ENCODE measurements at regions not wholly inside any gene's neighbourhood (a gene's known extent, or its start where the extent isn't known, plus 50 kb on each side); places are given as distances from the start of the nearest gene placed in this dataset.

- Histone ChIP-seq H3K36me3 (ENCODE audit: control insufficient read depth, insufficient read depth, low read length) (no peaks in the 10 kb centered on the region), H3K27ac (ENCODE audit: extremely low read depth, low read depth, low read length) (no peak overlapping the region), H3K4me3 (no peak overlapping the region), H3K9ac (ENCODE audit: insufficient read depth in 1 of 2, low read depth in 2 of 2, low read length in 2 of 2) (no peak overlapping the region), H3K9me3 (replicated peaks; ENCODE audit: control insufficient read depth, insufficient read depth, low read depth, low read length) (peaks cover 2% of the 10 kb centered on the region; the same call in 1 of the 2 replicates), H3K79me2 (ENCODE audit: control insufficient read depth, insufficient read depth, low read length) (no peaks in the 10 kb centered on the region), H3K4me2 (ENCODE audit: insufficient read depth, low read length) (no peak overlapping the region), H3K4me1 (replicated peaks in 1 of 2; ENCODE audit: control insufficient read depth in 2 of 2, insufficient read depth in 2 of 2, low read length in 2 of 2) (no peaks in the 10 kb centered on the region), H3K9me1 (ENCODE audit: control insufficient read depth, insufficient read depth, low read length) (no peaks in the 10 kb centered on the region), H4K20me1 (replicated peaks; ENCODE audit: control insufficient read depth, insufficient read depth, low read length) (no peaks in the 10 kb centered on the region), H2AFZ (ENCODE audit: low read depth, low read length) (no peak overlapping the region), H3K27me3 (ENCODE audit: control insufficient read depth in 2 of 2, insufficient read depth in 2 of 2, low read length in 2 of 2) (no peaks in the 10 kb centered on the region)
- ChIA-PET CTCF (ENCODE audit: low intra/inter-chr PET ratio) (no interaction called here), POLR2A (no interaction called here)
- 93% methylated on average over 2 of the region's 2 CpGs for WGBS (ENCODE audit: insufficient coverage, low coverage, missing lambda C conversion rate)
- intact Hi-C loops (cut with micrococcal nuclease) (no loop called here), in situ Hi-C loops (cut with MboI) (no loop called here)
- no peak for FAIRE-seq
- DNase-seq (ENCODE audit: extremely low read depth in 1 of 4, low spot score in 3 of 4) = no peak
- no peak for ATAC-seq
- BruUV-seq (replicated peaks) = no TSS peak
- TF ChIP-seq NUFIP1 (IDR thresholded peaks at IDR 0.05; ENCODE audit: partially characterized antibody) (no peak), SMARCE1 (IDR thresholded peaks at IDR 0.05) (no peak), CSDE1 (IDR thresholded peaks at IDR 0.05) (no peak), CBFA2T2 (conservative IDR thresholded peaks at IDR 0.05) (no peak), GTF2F1 (IDR thresholded peaks at IDR 0.05; ENCODE audit: low read depth, low read length) (no peak), ZNF280A (IDR thresholded peaks at IDR 0.05; ENCODE audit: low read depth, partially characterized antibody) (no peak), MNT (conservative IDR thresholded peaks at IDR 0.05) (no peak), PCBP2 (IDR thresholded peaks at IDR 0.05; ENCODE audit: low read depth, low read length, poor library complexity, severe bottlenecking) (no peak), TSHZ1 (CRISPR knock-in tag; IDR thresholded peaks at IDR 0.05) (no peak), NR4A1 (CRISPR knock-in tag; IDR thresholded peaks at IDR 0.05) (no peak), NR4A1 (tag; IDR thresholded peaks at IDR 0.05) (no peak), KHSRP (IDR thresholded peaks at IDR 0.05) (no peak), GATA2 (CRISPR knock-in tag; IDR thresholded peaks at IDR 0.05) (no peak), FUS (optimal IDR thresholded peaks at IDR 0.05; ENCODE audit: low read depth, low read length) (no peak)
These were observed 92.8 kb downstream of the DIO3 start for GRCh38 chr14:101654051-101654450.

Data from K562 (cell line).